ENCODE measurements at regions not wholly inside any gene's neighbourhood (a gene's known extent, or its start where the extent isn't known, plus 50 kb on each side); places are given as distances from the start of the nearest gene placed in this dataset.

DNA sequence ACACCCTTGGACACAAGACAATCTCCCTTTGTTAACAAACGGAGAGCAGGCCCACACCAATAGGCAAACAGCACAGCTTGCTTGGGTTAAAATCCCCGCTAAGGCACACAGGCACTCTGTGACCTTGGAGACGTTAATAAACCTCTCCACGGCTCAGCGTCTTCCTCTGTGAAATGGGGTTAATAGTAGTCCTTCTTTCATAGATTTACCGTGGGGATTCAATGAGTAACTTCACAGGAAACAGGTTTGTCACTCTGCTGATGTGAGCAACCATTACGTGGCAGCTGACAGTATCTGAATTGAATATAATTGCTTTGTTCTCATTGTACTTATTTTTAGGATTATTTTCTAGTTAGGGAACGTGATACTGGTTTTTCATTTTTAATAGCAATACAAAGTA lies 65.2 kb upstream of the ADRA1B start:
- no peaks in the 10 kb centered on the region for H3K27me3 ChIP-seq (ENCODE audit: control insufficient read depth in 4 of 4, insufficient read depth in 4 of 4, low read length in 3 of 4)
- DNase-seq (ENCODE audit: low spot score), result no peak
- no peak overlapping the region for H3K27ac ChIP-seq (ENCODE audit: low read depth in 1 of 2, low read length in 2 of 2)
- no peaks in the 10 kb centered on the region for H3K4me1 ChIP-seq (ENCODE audit: control insufficient read depth in 4 of 4, insufficient read depth in 4 of 4, low read length in 3 of 4)
- H3K9ac ChIP-seq (ENCODE audit: low read depth in 1 of 2, low read length in 2 of 2), result no peak overlapping the region
- H3K36me3 ChIP-seq (ENCODE audit: control insufficient read depth in 4 of 4, insufficient read depth in 3 of 4, low read depth in 1 of 4, low read length in 3 of 4), result no peaks in the 10 kb centered on the region
- TF ChIP-seq FOXA1 (IDR thresholded peaks at IDR 0.05) (no peak), SP1 (IDR thresholded peaks at IDR 0.05) (no peak), FOXA2 (IDR thresholded peaks at IDR 0.05) (no peak), RAD21 (IDR thresholded peaks at IDR 0.05) (no peak), RXRA (IDR thresholded peaks at IDR 0.05) (no peak), GABPA (IDR thresholded peaks at IDR 0.05 in 1 of 2, conservative IDR thresholded peaks at IDR 0.05 in 1 of 2) (no peak), YY1 (IDR thresholded peaks at IDR 0.05) (no peak), HNF4G (IDR thresholded peaks at IDR 0.05) (no peak), TAF1 (conservative IDR thresholded peaks at IDR 0.05) (no peak), JUND (IDR thresholded peaks at IDR 0.05) (no peak), NR2F2 (IDR thresholded peaks at IDR 0.05) (no peak), HNF4A (conservative IDR thresholded peaks at IDR 0.05) (no peak), EGR1 (IDR thresholded peaks at IDR 0.05; ENCODE audit: low read depth in 2 of 2) (no peak)
- TF ChIP-seq, protein P1, sequence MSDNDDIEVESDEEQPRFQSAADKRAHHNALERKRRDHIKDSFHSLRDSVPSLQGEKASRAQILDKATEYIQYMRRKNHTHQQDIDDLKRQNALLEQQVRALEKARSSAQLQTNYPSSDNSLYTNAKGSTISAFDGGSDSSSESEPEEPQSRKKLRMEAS (IDR thresholded peaks at IDR 0.05), result no peak
- TF ChIP-seq, protein P2, sequence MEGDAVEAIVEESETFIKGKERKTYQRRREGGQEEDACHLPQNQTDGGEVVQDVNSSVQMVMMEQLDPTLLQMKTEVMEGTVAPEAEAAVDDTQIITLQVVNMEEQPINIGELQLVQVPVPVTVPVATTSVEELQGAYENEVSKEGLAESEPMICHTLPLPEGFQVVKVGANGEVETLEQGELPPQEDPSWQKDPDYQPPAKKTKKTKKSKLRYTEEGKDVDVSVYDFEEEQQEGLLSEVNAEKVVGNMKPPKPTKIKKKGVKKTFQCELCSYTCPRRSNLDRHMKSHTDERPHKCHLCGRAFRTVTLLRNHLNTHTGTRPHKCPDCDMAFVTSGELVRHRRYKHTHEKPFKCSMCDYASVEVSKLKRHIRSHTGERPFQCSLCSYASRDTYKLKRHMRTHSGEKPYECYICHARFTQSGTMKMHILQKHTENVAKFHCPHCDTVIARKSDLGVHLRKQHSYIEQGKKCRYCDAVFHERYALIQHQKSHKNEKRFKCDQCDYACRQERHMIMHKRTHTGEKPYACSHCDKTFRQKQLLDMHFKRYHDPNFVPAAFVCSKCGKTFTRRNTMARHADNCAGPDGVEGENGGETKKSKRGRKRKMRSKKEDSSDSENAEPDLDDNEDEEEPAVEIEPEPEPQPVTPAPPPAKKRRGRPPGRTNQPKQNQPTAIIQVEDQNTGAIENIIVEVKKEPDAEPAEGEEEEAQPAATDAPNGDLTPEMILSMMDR (IDR thresholded peaks at IDR 0.05; ENCODE audit: low read depth, low read length, missing input control), result no peak
- TF ChIP-seq, protein P3, sequence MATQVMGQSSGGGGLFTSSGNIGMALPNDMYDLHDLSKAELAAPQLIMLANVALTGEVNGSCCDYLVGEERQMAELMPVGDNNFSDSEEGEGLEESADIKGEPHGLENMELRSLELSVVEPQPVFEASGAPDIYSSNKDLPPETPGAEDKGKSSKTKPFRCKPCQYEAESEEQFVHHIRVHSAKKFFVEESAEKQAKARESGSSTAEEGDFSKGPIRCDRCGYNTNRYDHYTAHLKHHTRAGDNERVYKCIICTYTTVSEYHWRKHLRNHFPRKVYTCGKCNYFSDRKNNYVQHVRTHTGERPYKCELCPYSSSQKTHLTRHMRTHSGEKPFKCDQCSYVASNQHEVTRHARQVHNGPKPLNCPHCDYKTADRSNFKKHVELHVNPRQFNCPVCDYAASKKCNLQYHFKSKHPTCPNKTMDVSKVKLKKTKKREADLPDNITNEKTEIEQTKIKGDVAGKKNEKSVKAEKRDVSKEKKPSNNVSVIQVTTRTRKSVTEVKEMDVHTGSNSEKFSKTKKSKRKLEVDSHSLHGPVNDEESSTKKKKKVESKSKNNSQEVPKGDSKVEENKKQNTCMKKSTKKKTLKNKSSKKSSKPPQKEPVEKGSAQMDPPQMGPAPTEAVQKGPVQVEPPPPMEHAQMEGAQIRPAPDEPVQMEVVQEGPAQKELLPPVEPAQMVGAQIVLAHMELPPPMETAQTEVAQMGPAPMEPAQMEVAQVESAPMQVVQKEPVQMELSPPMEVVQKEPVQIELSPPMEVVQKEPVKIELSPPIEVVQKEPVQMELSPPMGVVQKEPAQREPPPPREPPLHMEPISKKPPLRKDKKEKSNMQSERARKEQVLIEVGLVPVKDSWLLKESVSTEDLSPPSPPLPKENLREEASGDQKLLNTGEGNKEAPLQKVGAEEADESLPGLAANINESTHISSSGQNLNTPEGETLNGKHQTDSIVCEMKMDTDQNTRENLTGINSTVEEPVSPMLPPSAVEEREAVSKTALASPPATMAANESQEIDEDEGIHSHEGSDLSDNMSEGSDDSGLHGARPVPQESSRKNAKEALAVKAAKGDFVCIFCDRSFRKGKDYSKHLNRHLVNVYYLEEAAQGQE (IDR thresholded peaks at IDR 0.05), result no peak
- TF ChIP-seq, protein P4, sequence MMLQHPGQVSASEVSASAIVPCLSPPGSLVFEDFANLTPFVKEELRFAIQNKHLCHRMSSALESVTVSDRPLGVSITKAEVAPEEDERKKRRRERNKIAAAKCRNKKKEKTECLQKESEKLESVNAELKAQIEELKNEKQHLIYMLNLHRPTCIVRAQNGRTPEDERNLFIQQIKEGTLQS (IDR thresholded peaks at IDR 0.05), result no peak
- TF ChIP-seq, protein P5, sequence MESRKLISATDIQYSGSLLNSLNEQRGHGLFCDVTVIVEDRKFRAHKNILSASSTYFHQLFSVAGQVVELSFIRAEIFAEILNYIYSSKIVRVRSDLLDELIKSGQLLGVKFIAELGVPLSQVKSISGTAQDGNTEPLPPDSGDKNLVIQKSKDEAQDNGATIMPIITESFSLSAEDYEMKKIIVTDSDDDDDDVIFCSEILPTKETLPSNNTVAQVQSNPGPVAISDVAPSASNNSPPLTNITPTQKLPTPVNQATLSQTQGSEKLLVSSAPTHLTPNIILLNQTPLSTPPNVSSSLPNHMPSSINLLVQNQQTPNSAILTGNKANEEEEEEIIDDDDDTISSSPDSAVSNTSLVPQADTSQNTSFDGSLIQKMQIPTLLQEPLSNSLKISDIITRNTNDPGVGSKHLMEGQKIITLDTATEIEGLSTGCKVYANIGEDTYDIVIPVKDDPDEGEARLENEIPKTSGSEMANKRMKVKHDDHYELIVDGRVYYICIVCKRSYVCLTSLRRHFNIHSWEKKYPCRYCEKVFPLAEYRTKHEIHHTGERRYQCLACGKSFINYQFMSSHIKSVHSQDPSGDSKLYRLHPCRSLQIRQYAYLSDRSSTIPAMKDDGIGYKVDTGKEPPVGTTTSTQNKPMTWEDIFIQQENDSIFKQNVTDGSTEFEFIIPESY (IDR thresholded peaks at IDR 0.05), result no peak
- H3K9me3 ChIP-seq (ENCODE audit: control insufficient read depth in 4 of 4, low read length in 3 of 4), result no peaks in the 10 kb centered on the region
- H3K4me3 ChIP-seq (ENCODE audit: low read depth in 1 of 3, low read length in 3 of 3), result no peak overlapping the region
- WGBS, result 63% methylated on average over 8 of the region's 8 CpGs
